GM12892 (cell line): ENCODE measurements at regions not wholly inside any gene's neighbourhood (a gene's known extent, or its start where the extent isn't known, plus 50 kb on each side); places are given as distances from the start of the nearest gene placed in this dataset.

Experiments
- POLR2A ChIP-seq: IDR thresholded peaks from 2 replicates; pipeline ENCODE4 v1.6.1; 2011; ENCODE audit warnings: low read depth, low read length, control low read depth
- TAF1 ChIP-seq: IDR thresholded peaks from 2 replicates; pipeline ENCODE4 v1.6.1; 2011; ENCODE audit warnings: low read depth, mild to moderate bottlenecking, control low read depth, low read length, borderline replicate concordance

DNA sequence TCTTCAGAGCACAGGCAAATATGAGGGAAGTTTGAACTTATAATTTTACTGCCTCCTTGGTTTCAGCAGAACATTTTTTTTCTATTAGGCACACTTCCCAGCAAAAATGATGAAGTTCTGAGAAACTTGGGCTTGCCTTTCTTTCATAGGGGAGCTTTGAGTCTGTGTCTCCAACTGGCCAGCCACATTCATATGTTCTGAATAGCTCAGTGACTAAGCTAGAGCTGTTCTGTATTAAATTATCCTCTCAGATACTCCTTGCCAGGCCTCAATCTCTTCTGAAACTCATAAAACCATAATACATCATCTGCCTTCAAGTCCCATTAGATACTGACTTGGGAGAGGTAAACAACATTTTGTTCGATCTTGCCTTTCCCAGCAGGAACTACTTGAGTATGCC, 476.5 kb downstream of the GPAM start:
- TF ChIP-seq TAF1: no peak
- TF ChIP-seq POLR2A: no peak
